ENCODE measurements at regions not wholly inside any gene's neighbourhood (a gene's known extent, or its start where the extent isn't known, plus 50 kb on each side); places are given as distances from the start of the nearest gene placed in this dataset.

DNA sequence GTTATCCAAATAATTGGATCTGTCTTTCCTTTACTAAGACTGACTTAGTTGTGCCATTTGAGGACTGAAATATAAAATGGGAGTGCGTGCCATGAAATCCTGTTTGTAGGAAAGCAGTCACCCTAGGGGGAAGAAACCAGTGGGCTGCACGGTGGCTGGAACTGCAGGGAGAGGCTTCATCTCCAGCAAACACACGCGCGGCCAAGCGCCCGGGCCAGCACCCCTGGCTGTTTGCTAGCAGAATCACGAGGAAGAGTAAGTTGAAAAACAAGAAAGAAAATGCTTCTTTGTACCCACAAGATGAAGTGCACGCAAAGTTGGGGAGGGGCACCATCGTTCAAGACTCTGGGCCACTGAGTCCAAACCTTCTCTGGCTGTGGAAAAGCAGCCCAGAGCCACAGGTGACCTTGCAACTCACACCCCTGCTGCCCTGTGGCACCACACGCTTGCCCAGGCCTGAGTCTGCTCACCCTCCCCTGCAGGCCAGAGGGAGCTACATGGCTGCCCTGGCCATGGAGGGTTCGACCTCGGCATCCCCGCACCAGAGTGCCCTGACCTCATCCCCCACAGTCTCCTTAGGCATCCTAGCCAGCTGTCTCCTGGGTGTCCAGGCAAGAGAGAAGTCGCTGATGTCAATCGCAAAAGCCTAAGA lies 55.2 kb downstream of the IRX2 start:
- Histone ChIP-seq H3K27ac (no peak overlapping the region), H3K9me3 (peaks cover 0 to 5% (median 0%) of the 10 kb centered on the region in 4 donors), H3K36me3 (no peaks in the 10 kb centered on the region), H3K4me3 (no peak overlapping the region), H3K27me3 (no peaks in the 10 kb centered on the region), H3K4me1 (no peaks in the 10 kb centered on the region)
- TF ChIP-seq, protein P1, sequence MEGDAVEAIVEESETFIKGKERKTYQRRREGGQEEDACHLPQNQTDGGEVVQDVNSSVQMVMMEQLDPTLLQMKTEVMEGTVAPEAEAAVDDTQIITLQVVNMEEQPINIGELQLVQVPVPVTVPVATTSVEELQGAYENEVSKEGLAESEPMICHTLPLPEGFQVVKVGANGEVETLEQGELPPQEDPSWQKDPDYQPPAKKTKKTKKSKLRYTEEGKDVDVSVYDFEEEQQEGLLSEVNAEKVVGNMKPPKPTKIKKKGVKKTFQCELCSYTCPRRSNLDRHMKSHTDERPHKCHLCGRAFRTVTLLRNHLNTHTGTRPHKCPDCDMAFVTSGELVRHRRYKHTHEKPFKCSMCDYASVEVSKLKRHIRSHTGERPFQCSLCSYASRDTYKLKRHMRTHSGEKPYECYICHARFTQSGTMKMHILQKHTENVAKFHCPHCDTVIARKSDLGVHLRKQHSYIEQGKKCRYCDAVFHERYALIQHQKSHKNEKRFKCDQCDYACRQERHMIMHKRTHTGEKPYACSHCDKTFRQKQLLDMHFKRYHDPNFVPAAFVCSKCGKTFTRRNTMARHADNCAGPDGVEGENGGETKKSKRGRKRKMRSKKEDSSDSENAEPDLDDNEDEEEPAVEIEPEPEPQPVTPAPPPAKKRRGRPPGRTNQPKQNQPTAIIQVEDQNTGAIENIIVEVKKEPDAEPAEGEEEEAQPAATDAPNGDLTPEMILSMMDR (IDR thresholded peaks at IDR 0.05) = no peak
- TF ChIP-seq POLR2A (IDR thresholded peaks at IDR 0.05) (no peak), EP300 (IDR thresholded peaks at IDR 0.05) (no peak), POLR2AphosphoS5 (IDR thresholded peaks at IDR 0.05) (no peak)
- WGBS, 2 donors = 85 to 93% methylated on average over 13 to 16 of the region's 16 CpGs
- peak in 1 of 2 donors; percentile 62 for DNase-seq
- ATAC-seq (ENCODE audit: low FRiP score in 2 of 2) = no peak

DNA sequence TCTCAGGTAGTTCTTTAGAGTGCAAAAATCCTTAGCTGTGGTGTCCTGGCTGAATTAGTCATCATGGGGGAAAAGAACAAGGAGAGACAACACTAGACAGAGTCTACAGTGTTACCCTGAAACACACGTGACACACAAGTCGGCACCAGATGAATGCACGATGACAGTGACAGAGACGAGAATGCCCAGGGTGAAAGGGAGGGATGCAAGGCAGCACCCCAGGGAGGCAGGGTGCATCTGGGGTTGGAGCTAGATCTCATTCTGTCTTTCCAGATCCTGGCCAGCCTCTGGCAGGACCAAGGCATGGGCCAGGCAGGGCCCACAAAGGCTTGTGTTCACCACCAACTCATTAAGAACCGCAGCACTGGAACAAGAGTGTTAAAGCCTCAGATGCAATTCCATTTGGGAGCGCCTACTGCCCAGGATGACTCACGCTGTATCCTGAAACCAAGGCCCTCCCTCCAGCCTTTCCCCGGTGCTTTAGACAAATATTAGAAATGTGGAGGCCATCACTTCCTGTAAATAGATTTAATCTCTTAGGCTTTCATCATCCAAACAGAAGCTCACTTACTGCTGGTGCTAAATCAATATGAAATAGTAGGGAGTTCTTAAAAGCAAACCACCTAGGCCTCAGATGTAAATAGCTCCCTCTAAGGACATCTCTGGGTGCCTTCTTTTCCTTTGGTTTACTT lies 56.1 kb downstream of the IRX2 start:
- Histone ChIP-seq H3K4me3 (no peak overlapping the region), H3K9me3 (peaks cover 0 to 7% (median 0%) of the 10 kb centered on the region in 4 donors), H3K27ac (no peak overlapping the region), H3K4me1 (no peaks in the 10 kb centered on the region), H3K36me3 (no peaks in the 10 kb centered on the region), H3K27me3 (no peaks in the 10 kb centered on the region)
- WGBS, 2 donors = 85 to 88% methylated on average over 8 of the region's 8 CpGs
- ATAC-seq (ENCODE audit: low FRiP score in 2 of 2) = no peak
- no peak for DNase-seq
- TF ChIP-seq EP300 (IDR thresholded peaks at IDR 0.05) (no peak), POLR2AphosphoS5 (IDR thresholded peaks at IDR 0.05) (no peak)

DNA sequence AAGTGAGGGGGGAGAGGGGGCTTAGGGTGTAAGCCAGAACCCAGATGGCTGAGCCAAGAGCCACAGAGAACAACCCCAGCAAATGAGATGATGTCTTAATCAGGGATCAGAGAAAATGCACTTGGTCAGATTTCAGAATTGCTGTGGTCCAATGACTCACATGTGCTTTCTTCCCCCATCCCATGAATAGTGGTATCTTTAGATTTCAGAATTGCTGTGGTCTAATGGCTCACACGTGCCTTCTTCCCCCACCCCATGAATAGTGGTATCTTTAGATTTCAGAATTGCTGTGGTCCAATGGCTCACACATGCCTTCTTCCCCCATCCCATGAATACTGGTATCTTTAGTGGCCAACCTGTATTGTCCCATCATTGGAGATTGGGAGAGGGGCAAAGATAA lies 59.9 kb downstream of the IRX2 start:
- Histone ChIP-seq H3K27ac (no peak overlapping the region), H3K4me3 (no peak overlapping the region), H3K9me3 (peaks cover 0 to 7% (median 0%) of the 10 kb centered on the region in 4 donors), H3K36me3 (no peaks in the 10 kb centered on the region), H3K27me3 (no peaks in the 10 kb centered on the region), H3K4me1 (no peaks in the 10 kb centered on the region)
- no peak for TF ChIP-seq EP300 (IDR thresholded peaks at IDR 0.05)
- TF ChIP-seq, protein P1 (IDR thresholded peaks at IDR 0.05) = no peak
- TF ChIP-seq POLR2AphosphoS5 (IDR thresholded peaks at IDR 0.05) = no peak
- no peak for TF ChIP-seq POLR2A (IDR thresholded peaks at IDR 0.05)
- DNase-seq = no peak
- WGBS, 2 donors = 53 to 79% methylated on average over 1 of the region's 1 CpG
- no peak for ATAC-seq (ENCODE audit: low FRiP score in 2 of 2)

DNA sequence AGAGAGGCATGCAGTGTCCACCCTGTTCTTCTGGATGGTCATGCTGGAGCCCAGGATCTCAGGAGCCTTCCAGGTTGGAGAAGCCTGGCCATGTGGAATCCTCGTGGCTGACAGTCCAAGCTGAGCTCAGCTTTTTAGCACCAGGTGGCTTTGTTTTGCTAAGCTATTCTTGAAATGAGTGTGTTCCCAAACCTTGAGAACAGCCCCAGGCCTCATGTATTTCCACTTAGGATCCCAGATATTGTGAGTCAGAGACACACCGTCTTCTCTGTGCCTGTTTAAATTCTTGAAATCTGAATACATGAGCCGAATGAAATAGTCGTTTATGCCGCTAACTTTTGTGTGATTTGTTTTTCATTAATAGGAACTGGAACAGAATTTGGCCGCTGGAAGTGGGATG lies 61.2 kb downstream of the IRX2 start:
- Histone ChIP-seq H3K36me3 (no peaks in the 10 kb centered on the region), H3K27ac (no peak overlapping the region), H3K9me3 (peaks cover 0 to 7% (median 0%) of the 10 kb centered on the region in 4 donors), H3K4me3 (no peak overlapping the region), H3K4me1 (no peaks in the 10 kb centered on the region), H3K27me3 (no peaks in the 10 kb centered on the region)
- no peak for DNase-seq
- TF ChIP-seq EP300 (IDR thresholded peaks at IDR 0.05) (no peak), POLR2A (IDR thresholded peaks at IDR 0.05) (no peak), POLR2AphosphoS5 (IDR thresholded peaks at IDR 0.05) (no peak)
- TF ChIP-seq, protein P1 (IDR thresholded peaks at IDR 0.05) = no peak
- ATAC-seq (ENCODE audit: low FRiP score in 2 of 2) = no peak
- 82 to 86% methylated on average over 6 of the region's 6 CpGs for WGBS, 2 donors

DNA sequence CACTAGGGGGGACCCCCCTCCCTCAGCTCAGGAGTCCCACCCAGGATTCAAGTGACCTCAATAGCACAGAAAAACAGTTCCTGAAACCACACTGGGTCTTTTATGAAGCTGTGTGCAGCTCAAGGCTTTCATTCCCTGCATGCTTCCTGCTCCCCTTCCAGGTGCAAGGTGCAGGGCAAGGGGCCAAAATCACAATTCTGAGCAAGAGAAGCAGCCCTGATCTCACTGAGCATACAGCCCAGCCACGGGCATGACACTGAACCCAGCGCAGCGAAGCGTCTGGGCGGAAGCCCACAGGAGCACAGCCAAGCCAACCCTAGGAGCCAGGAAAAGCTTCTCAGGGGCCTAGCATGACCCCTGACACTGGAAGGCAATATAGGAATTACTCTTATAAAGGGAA lies 62.9 kb downstream of the IRX2 start:
- TF ChIP-seq POLR2A (IDR thresholded peaks at IDR 0.05) = no peak
- TF ChIP-seq POLR2AphosphoS5 (IDR thresholded peaks at IDR 0.05) = no peak
- TF ChIP-seq EP300 (IDR thresholded peaks at IDR 0.05) = no peak
- TF ChIP-seq, protein P1 (IDR thresholded peaks at IDR 0.05) = no peak
- 82 to 100% methylated on average over 4 to 5 of the region's 5 CpGs for WGBS, 2 donors

More for the DNA sequence above, 62.9 kb downstream of the IRX2 start:
- Histone ChIP-seq H3K4me3 (no peak overlapping the region), H3K4me1 (no peaks in the 10 kb centered on the region), H3K36me3 (no peaks in the 10 kb centered on the region), H3K27me3 (no peaks in the 10 kb centered on the region), H3K27ac (no peak overlapping the region), H3K9me3 (peaks cover 0 to 7% (median 0%) of the 10 kb centered on the region in 4 donors)
- DNase-seq (no peak), ATAC-seq (ENCODE audit: low FRiP score in 2 of 2) (no peak)
